Fibroblast of peridontal ligament (primary cell): ENCODE measurements at regions not wholly inside any gene's neighbourhood (a gene's known extent, or its start where the extent isn't known, plus 50 kb on each side); places are given as distances from the start of the nearest gene placed in this dataset.

Experiments
- DNase-seq: peaks from one replicate; pipeline ENCODE4 v3.0.0-alpha.2; 2010; ENCODE audit errors: extremely low read depth

GRCh38 chr1:72830606-72831390 lies 548.5 kb upstream of the NEGR1 start:
- no peak for DNase-seq

DNA sequence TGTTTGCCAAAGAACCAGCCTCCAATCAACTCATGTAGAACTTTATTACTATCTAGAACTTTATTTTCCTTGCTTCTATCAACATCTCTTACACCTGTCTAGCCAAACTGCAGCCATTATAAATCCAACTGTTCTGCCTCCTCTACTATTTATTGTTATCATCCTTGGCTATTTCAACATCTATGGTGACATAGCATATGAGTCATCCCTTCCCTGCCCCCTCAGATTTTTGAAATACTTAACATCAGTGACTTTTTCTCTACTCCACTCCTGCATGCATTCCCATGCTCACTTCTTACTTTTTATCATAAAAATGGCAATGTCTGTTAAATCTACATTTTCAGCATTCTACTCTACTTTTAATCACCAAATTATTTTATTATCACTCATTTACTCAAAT lies 544.9 kb upstream of the NEGR1 start:
- peak; percentile 43 for DNase-seq

GRCh38 chr1:72804541-72804940 lies 522.2 kb upstream of the NEGR1 start:
- no peak for DNase-seq

DNA sequence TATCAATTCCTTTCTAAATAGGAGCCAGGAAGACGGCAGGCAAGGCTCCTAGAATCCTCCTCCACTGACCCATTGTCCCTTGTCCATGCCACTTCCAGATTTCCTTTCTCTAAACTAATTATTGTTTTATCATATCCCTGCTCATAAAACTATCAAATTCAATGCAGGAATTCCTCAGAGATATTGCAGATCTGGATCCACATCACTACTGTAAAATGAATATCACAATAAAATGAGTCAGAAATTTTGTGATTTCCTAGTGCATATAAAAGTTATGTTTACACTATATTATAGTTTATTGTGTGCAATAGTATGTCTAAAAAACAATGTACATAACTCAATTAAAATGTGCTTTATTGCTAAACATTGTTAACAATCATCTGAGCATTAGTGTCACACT lies 498.7 kb upstream of the NEGR1 start:
- DNase-seq: no peak

- peak; percentile 3 for DNase-seq
These were observed 497.9 kb upstream of the NEGR1 start for GRCh38 chr1:72780212-72780611.

DNA sequence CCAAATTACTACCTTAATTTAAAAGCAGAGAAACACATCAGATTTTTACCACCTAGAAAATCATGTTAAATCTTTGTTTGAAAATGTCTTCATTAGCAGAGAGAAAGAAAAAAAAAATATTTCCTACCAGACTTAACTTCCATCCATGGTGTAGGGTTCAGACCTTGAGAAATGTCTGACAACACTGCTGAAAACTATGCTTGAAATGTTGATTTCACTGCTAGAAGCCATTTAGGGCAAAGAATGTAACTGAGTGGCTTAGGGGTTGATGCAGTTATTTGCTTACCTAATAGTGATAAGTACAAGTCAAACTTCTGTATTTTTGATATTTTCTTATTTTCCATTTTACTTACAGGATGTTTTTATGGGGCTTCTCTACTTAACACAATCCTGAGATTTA lies 495.6 kb upstream of the NEGR1 start:
- DNase-seq: peak; percentile 43

- no peak for DNase-seq
These were observed 481.1 kb upstream of the NEGR1 start for GRCh38 chr1:72763481-72763880.

GRCh38 chr1:72759486-72759885 lies 477.1 kb upstream of the NEGR1 start:
- DNase-seq: peak; percentile 28

- no peak for DNase-seq
These were observed 475.5 kb upstream of the NEGR1 start for GRCh38 chr1:72757843-72758242.

DNA sequence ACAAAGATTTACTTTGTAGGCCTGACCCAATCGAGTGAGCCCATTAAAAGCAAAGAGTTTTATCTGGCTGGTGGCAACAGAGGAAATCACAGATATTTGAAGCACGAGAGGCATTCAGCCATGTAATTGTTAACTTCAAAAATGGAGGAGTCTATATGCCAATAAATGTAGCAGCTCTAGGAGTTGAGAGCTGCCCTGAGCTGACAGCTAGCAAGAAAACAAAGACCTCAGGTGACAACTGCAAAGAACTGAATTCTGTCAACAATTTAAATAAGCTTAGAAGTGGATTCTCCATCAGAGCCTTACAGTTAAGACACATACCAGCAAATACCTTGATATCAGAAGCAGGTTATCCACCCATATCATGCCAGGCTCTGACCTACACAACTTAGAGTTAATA lies 463.1 kb upstream of the NEGR1 start:
- DNase-seq: no peak

DNA sequence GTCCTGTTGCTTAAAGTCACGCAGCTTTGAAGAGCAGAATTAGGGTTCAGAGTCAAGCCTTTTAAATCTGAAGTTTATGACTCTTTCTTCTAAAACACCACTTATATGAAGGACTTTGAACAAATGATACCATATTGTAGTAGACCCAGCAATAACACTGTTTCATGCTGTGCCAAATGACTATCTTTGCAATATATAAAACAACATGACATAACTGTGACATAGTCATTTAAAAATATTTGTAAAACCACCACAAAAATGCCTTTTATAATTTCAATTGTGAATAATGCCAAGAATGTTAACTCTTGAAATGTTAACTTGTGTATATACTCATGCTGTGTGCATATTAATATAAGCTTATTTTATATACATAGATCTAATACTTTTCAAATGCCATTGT lies 452.1 kb upstream of the NEGR1 start:
- DNase-seq: no peak

DNA sequence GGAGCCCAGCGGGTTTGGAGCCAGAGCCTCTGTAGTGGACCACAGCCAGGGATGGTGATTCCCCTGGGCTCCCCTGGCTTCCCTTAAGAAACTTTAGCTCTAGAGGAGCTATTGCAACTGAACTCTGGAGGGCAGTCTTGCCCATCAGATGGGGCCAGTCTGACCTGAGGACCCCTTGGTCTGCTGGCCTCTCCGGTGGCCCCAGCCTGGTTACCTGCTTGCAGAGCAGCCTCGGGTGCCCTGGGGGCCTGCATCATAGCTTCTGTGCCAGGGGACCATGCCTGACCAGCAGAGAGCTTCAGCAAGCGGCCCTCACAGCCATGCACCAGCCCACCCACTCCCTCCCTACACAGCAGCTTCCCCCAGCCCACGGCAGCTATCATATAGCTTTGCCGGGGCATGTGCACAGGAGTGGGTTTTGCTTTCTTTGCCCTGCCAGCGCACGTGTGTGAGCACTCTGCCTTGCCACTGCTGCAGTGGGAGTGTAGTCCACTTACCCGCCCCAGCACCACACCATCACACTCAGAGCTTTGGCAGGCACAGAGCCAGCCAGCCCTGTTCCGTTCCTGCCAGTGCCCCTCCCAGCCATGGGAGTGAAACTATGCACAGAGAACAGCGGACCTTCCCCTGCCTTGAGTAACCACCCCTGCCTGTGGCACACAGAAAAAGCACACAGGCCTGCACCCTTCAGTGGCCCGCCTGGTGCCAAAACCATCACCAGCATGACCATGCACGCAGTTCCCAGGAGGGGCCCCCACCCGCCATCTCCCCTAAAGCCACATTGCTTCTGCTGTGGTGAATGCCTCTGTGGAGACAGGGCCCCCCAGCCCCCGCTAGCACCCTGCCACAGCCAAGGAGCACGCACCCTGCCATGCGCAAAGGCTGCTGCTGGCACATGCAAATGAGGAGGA lies 442.9 kb upstream of the NEGR1 start:
- DNase-seq: no peak

DNA sequence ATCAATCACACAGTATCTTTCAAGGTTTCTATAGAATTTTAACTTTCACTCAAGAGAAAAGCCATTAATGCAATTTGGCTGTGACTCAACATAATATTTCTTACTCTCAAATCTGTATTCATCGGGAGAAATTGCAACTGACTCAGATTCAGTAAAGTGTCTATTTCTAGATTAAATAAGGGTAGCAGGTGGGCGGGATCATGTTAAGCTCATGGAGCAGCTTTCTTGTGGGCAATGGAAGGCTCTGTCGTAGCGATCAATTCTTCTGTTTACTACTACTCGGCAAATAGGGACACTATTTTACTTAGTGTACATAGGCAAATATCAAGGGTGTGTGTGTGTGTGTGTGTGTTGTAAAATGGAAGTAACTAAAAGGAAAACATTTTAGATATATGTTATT lies 423.6 kb upstream of the NEGR1 start:
- no peak for DNase-seq

DNA sequence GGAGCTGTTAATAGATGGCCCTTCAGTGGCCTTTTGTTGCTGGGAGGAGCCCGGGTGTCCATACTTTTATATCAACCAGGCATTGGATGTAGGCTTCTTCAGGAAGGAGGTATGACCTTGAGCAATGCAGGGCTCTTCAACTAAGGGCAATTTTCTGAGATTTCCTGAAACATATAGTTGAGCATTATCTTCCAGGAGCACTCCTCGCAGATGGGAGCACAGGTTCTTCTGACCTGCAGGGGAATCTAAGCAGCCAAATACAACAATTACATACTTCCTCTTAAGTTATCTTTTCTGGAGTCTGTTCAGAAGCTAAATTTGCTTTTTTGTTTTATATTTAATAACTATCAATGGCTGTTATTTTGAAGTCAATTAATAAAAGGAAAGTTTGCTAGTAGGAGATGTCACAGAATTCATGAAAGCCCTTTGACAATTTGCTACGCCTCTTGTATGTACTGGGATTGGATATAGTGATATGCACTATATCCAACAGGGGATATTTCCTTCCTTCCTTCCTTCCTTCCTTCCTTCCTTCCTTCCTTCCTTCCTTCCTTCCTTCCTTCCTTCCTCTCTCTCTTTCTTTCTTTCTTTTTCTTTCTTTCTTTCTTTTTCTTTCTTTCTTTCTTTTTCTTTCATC lies 422.6 kb upstream of the NEGR1 start:
- no peak for DNase-seq

GRCh38 chr1:72697410-72697809 lies 415.1 kb upstream of the NEGR1 start:
- no peak for DNase-seq

GRCh38 chr1:72693899-72694298 lies 411.6 kb upstream of the NEGR1 start:
- no peak for DNase-seq

GRCh38 chr1:72693376-72693775 lies 411.0 kb upstream of the NEGR1 start:
- no peak for DNase-seq

GRCh38 chr1:72690871-72691270 lies 408.5 kb upstream of the NEGR1 start:
- DNase-seq: no peak

- no peak for DNase-seq
These were observed 396.3 kb upstream of the NEGR1 start for GRCh38 chr1:72678683-72679082.

DNA sequence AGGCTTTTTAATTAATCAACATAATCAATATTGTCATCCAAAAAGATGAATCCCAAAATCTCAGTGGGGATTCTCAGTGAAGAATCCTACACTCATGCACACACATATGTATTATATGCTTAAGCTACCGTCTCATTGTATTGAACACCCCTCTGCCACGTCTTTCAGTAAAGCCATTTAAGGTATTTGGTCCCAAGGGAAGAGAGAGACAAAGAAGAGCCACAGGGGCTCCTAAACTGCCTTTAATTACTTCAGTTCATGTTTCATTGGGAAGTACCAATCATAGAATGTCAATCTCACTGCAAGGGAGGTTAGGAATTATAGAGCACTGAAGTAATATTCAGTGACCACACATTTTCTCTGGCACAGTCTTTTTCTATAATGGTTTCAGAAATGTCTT lies 388.6 kb upstream of the NEGR1 start:
- DNase-seq: no peak

DNA sequence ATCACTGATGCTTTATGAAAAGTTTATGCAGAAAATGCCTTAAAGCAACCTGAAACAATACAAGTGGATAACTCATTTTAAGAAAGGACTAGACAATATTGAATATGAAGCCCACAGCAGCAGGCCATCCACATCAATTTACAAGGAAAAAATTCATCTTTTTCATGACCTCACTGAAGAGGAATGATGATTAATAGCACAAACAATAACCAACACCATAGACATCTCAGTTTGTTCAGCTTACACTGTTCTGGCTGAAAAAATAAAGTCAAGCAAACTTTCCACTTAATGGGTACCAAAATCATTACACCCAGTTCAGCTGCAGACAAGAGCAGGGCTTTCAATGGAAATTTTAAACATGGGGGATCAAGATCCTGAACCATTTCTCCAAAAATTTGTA lies 380.6 kb upstream of the NEGR1 start:
- no peak for DNase-seq

- DNase-seq: no peak
These were observed 368.6 kb upstream of the NEGR1 start for GRCh38 chr1:72650843-72651435.
